Loucy (cell line): ENCODE measurements at regions not wholly inside any gene's neighbourhood (a gene's known extent, or its start where the extent isn't known, plus 50 kb on each side); places are given as distances from the start of the nearest gene placed in this dataset.

ENCODE experiments used
- H2AFZ ChIP-seq: fragments of 200-600 bp; sonication (generic); 2 replicates; pipeline ENCODE4 v1.6.0; 2016; ENCODE audit warnings: antibody characterized with exemption, mild to moderate bottlenecking, low read length, moderate library complexity
- H3F3A ChIP-seq: fragments of 200-600 bp; 2 replicates; pipeline ENCODE4 v1.6.0; 2016; ENCODE audit warnings: antibody characterized with exemption, low read depth, mild to moderate bottlenecking
- H3K27me3 ChIP-seq: fragments of 200-600 bp; sonication (generic); 2 replicates; pipeline ENCODE4 v1.6.1; 2014; ENCODE audit warnings: low read length, mild to moderate bottlenecking; ENCODE audit not compliant: insufficient read depth, poor library complexity, severe bottlenecking
- H3K36me3 ChIP-seq: fragments of 200-600 bp; sonication (generic); 2 replicates; pipeline ENCODE4 v1.6.1; 2016; ENCODE audit warnings: low read length; ENCODE audit not compliant: insufficient read depth
- H3K4me1 ChIP-seq: fragments of 200-600 bp; sonication (generic); 2 replicates; pipeline ENCODE4 v1.5.1; 2014; ENCODE audit warnings: low read length, mild to moderate bottlenecking; ENCODE audit not compliant: insufficient read depth, poor library complexity, severe bottlenecking
- H3K4me2 ChIP-seq: fragments of 200-600 bp; sonication (generic); 2 replicates; pipeline ENCODE4 v1.6.0; 2014; ENCODE audit warnings: antibody characterized with exemption, low read length, low read depth, mild to moderate bottlenecking; ENCODE audit not compliant: poor library complexity, severe bottlenecking
- H3K4me3 ChIP-seq: fragments of 200-600 bp; sonication (generic); 2 replicates; pipeline ENCODE4 v1.5.1; 2014; ENCODE audit warnings: low read length, mild to moderate bottlenecking, mixed read lengths; ENCODE audit not compliant: poor library complexity, severe bottlenecking
- H3K79me2 ChIP-seq: fragments of 200-600 bp; sonication (generic); 2 replicates; pipeline ENCODE4 v1.6.1; 2014; ENCODE audit warnings: low read length; ENCODE audit not compliant: insufficient read depth
- H3K9ac ChIP-seq: fragments of 200-600 bp; sonication (generic); 2 replicates; pipeline ENCODE4 v1.6.0; 2014; ENCODE audit warnings: mild to moderate bottlenecking, low read depth, low read length, moderate library complexity; ENCODE audit not compliant: poor library complexity, severe bottlenecking
- H3K9me2 ChIP-seq: fragments of 200-600 bp; sonication (generic); replicated peaks from 2 replicates; pipeline ENCODE4 v1.6.1; 2016; ENCODE audit warnings: low read depth, low read length, mixed read lengths
- H3K9me3 ChIP-seq: fragments of 200-600 bp; sonication (generic); 2 replicates; pipeline ENCODE4 v1.6.1; 2014; ENCODE audit warnings: mild to moderate bottlenecking, antibody characterized with exemption, low read length, low read depth; ENCODE audit not compliant: insufficient read depth
- H4K20me1 ChIP-seq: fragments of 200-600 bp; sonication (generic); 2 replicates; pipeline ENCODE4 v1.6.0; 2014; ENCODE audit warnings: antibody characterized with exemption, low read length, mild to moderate bottlenecking; ENCODE audit not compliant: insufficient read depth, poor library complexity, severe bottlenecking
- CTCF ChIP-seq: fragments of 200-600 bp; sonication (generic); conservative IDR thresholded peaks from 2 replicates; pipeline ENCODE4 v1.5.1; 2014; ENCODE audit warnings: mild to moderate bottlenecking, antibody characterized with exemption, low read length
- EZH2phosphoT487 ChIP-seq: fragments of 200-600 bp; IDR thresholded peaks from 2 replicates; pipeline ENCODE4 v1.6.1; 2018; ENCODE audit warnings: antibody characterized with exemption, mild to moderate bottlenecking, moderate library complexity, borderline replicate concordance

DNA sequence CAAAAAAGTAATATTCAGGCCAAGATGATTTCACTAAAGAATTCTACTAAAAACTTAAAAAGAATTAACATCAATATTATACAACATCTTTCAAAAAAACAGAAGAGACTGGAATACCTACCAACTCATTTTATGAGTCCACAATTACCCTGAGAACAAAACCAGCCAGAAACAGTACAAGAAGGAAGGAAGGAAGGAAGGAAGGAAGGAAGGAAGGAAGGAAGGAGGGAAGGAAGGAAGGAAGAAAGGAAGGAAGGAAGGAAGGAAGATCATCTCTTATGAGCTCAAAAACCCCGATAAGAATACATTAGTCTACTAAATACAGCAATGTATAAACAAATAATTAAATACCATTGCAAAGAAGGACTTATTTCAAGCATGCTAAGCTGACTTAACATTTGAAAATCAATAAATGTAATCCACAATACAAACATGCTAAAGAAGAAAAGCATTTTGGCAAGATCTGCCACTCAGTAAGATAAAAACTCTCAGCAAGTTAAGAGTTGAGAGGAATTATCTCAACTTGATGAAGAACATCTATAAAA lies 149.9 kb upstream of the RGS18 start:
- no peaks in the 10 kb centered on the region for H3K9me3 ChIP-seq
- no peak for TF ChIP-seq EZH2phosphoT487
- TF ChIP-seq CTCF = no peak

DNA sequence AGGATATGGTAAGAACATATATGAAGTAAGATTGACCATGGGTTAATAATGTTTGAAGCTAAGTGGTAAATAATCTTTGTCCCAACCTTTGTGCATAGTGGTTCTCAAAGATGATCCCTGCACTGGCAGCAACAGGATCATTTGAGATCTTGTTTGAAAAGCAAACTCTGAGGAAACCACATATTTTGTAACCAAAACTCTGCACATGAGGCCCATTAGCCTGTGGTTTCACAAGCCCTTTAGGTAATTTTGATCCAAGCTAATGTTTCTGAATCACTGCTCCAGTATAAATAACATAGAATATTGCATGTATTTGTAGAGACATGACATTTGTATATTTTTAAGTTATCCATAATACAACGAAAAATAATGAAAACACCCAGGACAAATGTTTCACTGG lies 147.9 kb upstream of the RGS18 start:
- Histone ChIP-seq H3K79me2 (no peaks in the 10 kb centered on the region), H3K4me3 (no peak overlapping the region), H3K36me3 (no peaks in the 10 kb centered on the region), H2AFZ (no peak overlapping the region), H3K9me2 (no peaks in the 10 kb centered on the region), H3K4me1 (peaks cover 14% of the 10 kb centered on the region), H4K20me1 (no peaks in the 10 kb centered on the region), H3K4me2 (no peak overlapping the region), H3F3A (no peaks in the 10 kb centered on the region; the same call in 1 of the 2 replicates), H3K9ac (no peak overlapping the region), H3K9me3 (no peaks in the 10 kb centered on the region), H3K27me3 (no peaks in the 10 kb centered on the region)
- TF ChIP-seq CTCF = no peak
- no peak for TF ChIP-seq EZH2phosphoT487

More for the DNA sequence above, 149.9 kb upstream of the RGS18 start:
- Histone ChIP-seq H4K20me1 (no peaks in the 10 kb centered on the region), H3K9ac (no peak overlapping the region), H3K9me2 (no peaks in the 10 kb centered on the region), H3K4me1 (peaks cover 14% of the 10 kb centered on the region), H3K79me2 (no peaks in the 10 kb centered on the region), H3K27me3 (no peaks in the 10 kb centered on the region), H3K4me3 (no peak overlapping the region), H2AFZ (no peak overlapping the region), H3F3A (no peaks in the 10 kb centered on the region; the same call in 1 of the 2 replicates), H3K36me3 (no peaks in the 10 kb centered on the region), H3K4me2 (no peak overlapping the region)

GRCh38 chr1:192011525-192011924 lies 146.7 kb upstream of the RGS18 start:
- H2AFZ ChIP-seq = no peak overlapping the region
- no peaks in the 10 kb centered on the region for H3K9me2 ChIP-seq
- H3K9me3 ChIP-seq = no peaks in the 10 kb centered on the region
- no peaks in the 10 kb centered on the region; the same call in 1 of the 2 replicates for H3F3A ChIP-seq
- no peaks in the 10 kb centered on the region for H3K27me3 ChIP-seq
- H3K4me2 ChIP-seq = no peak overlapping the region
- peaks cover 5% of the 10 kb centered on the region for H3K4me1 ChIP-seq
- H3K9ac ChIP-seq = no peak overlapping the region
- no peaks in the 10 kb centered on the region for H3K36me3 ChIP-seq
- no peak overlapping the region for H3K4me3 ChIP-seq
- no peaks in the 10 kb centered on the region for H4K20me1 ChIP-seq
- no peaks in the 10 kb centered on the region for H3K79me2 ChIP-seq
- TF ChIP-seq EZH2phosphoT487 (no peak), CTCF (no peak)
